Activated CD4-positive, alpha-beta T cell treated with anti-CD3 and anti-CD28 coated beads, Interleukin-2, amount 10 ng/mL, durations not matched to agents 24 days and 14 days (primary cell): ENCODE measurements at regions not wholly inside any gene's neighbourhood (a gene's known extent, or its start where the extent isn't known, plus 50 kb on each side); places are given as distances from the start of the nearest gene placed in this dataset.

Experiments
- DNase-seq: peaks from one replicate; pipeline ENCODE4 v3.0.0; 2022
- H3K27ac Mint-ChIP-seq: one replicate; pipeline ENCODE4 v1.8.0; 2022; ENCODE audit warnings: mild to moderate bottlenecking, mixed read lengths
- H3K27me3 Mint-ChIP-seq: one replicate; pipeline ENCODE4 v1.8.0; 2022; ENCODE audit warnings: mixed read lengths
- H3K36me3 Mint-ChIP-seq: one replicate; pipeline ENCODE4 v1.8.0; 2022; ENCODE audit warnings: low read depth, mild to moderate bottlenecking, mixed read lengths
- H3K4me1 Mint-ChIP-seq: one replicate; pipeline ENCODE4 v1.8.0; 2021; ENCODE audit warnings: mixed read lengths
- H3K4me3 Mint-ChIP-seq: one replicate; pipeline ENCODE4 v1.8.0; 2022; ENCODE audit warnings: mild to moderate bottlenecking, moderate library complexity, mixed read lengths
- H3K9me3 Mint-ChIP-seq: one replicate; pipeline ENCODE4 v1.8.0; 2021; ENCODE audit warnings: mixed read lengths
- intact Hi-C: fragments of 100-400 bp; cut with micrococcal nuclease; formaldehyde crosslinking; loops from one replicate; pipeline ENCODE4 v1.15.1; 2023

DNA sequence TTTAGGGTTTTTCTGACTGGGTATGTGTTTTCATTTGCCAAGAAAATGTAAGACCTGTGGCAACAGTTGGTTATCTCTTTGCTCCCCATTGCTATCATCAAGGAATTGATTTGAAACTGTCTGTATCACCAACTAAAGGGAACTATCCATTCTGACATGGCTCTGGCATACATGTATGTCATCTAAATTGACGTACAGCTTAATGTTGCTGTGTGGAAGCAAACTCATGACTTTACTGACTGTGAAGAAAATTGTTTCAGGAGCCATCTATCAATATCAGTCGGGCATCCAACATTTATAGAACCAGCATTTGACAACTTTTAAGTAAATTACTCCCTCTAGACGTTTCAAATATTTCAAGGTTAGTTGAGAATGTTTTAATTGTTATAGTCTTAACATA is 555.8 kb upstream of the EPHA7 start:
- Mint-ChIP-seq H3K4me3 (no peak overlapping the region), H3K27me3 (no peaks in the 10 kb centered on the region), H3K27ac (no peak overlapping the region), H3K9me3 (no peaks in the 10 kb centered on the region), H3K4me1 (no peaks in the 10 kb centered on the region), H3K36me3 (no peaks in the 10 kb centered on the region)
- DNase-seq = no peak
- intact Hi-C loops = no loop called here

GRCh38 chr6:93974332-93974731 is 555.0 kb upstream of the EPHA7 start:
- Mint-ChIP-seq H3K27me3 (no peaks in the 10 kb centered on the region), H3K4me3 (no peak overlapping the region), H3K36me3 (no peaks in the 10 kb centered on the region), H3K9me3 (no peaks in the 10 kb centered on the region), H3K27ac (no peak overlapping the region), H3K4me1 (no peaks in the 10 kb centered on the region)
- no peak for DNase-seq
- intact Hi-C loops = no loop called here

GRCh38 chr6:93972791-93973190 is 553.4 kb upstream of the EPHA7 start:
- H3K27ac Mint-ChIP-seq = no peak overlapping the region
- DNase-seq = no peak
- no peak overlapping the region for H3K4me3 Mint-ChIP-seq
- H3K27me3 Mint-ChIP-seq = no peaks in the 10 kb centered on the region
- no peaks in the 10 kb centered on the region for H3K4me1 Mint-ChIP-seq
- intact Hi-C loops = no loop called here
- no peaks in the 10 kb centered on the region for H3K36me3 Mint-ChIP-seq
- no peaks in the 10 kb centered on the region for H3K9me3 Mint-ChIP-seq

- Mint-ChIP-seq H3K9me3 (no peaks in the 10 kb centered on the region), H3K27me3 (no peaks in the 10 kb centered on the region), H3K36me3 (no peaks in the 10 kb centered on the region), H3K4me1 (no peaks in the 10 kb centered on the region), H3K27ac (no peak overlapping the region), H3K4me3 (no peak overlapping the region)
- intact Hi-C loops = no loop called here
- DNase-seq = no peak
Observed at GRCh38 chr6:93970684-93971083, 551.3 kb upstream of the EPHA7 start.

DNA sequence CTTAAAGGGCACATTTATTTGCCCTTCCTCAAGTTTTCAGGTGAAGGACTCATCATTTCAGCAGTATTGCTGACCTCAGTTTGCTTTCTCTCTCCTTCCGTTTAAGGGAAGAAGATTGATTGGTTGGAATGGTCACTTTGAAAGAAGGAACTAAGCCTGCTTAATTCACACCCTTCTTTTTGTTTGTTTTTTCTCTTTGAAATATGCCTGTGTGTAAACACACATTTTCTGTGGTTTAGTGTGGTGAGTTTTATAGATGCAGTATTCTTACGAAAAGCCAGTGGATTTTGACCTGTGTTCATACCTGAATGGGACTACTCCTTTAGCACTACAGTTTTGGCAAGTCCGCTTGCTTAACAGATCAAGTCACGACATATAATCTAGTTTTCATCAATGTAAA is 548.8 kb upstream of the EPHA7 start:
- Mint-ChIP-seq H3K9me3 (no peaks in the 10 kb centered on the region), H3K27ac (no peak overlapping the region), H3K27me3 (no peaks in the 10 kb centered on the region), H3K4me3 (no peak overlapping the region), H3K36me3 (no peaks in the 10 kb centered on the region), H3K4me1 (no peaks in the 10 kb centered on the region)
- DNase-seq = no peak
- intact Hi-C loops = no loop called here

GRCh38 chr6:93964926-93965325 is 545.6 kb upstream of the EPHA7 start:
- Mint-ChIP-seq H3K9me3 (no peaks in the 10 kb centered on the region), H3K4me1 (no peaks in the 10 kb centered on the region), H3K27ac (no peak overlapping the region), H3K27me3 (no peaks in the 10 kb centered on the region), H3K4me3 (no peak overlapping the region), H3K36me3 (no peaks in the 10 kb centered on the region)
- intact Hi-C loops = no loop called here
- DNase-seq = no peak

DNA sequence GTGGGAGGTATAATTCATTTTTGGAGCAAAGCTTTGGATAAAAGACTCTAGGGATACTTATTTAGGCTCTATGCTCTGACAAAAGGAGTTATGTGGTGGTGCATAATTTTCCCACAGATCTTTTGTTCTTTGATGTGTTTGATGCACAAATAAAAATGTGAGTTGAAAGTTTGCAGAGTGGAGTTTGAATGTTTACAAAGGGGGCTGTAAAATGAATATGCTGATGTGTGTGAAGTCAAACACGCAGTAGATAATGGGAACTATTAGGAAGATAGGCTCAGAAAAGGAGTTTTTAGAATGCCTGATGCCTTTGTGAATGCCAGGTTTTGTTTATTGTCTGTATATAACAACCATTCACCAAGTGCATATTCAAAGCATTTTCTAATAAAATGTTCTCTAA is 545.0 kb upstream of the EPHA7 start:
- Mint-ChIP-seq H3K4me3 (no peak overlapping the region), H3K9me3 (no peaks in the 10 kb centered on the region), H3K27me3 (no peaks in the 10 kb centered on the region), H3K27ac (no peak overlapping the region), H3K36me3 (no peaks in the 10 kb centered on the region), H3K4me1 (no peaks in the 10 kb centered on the region)
- no peak for DNase-seq
- intact Hi-C loops = no loop called here

DNA sequence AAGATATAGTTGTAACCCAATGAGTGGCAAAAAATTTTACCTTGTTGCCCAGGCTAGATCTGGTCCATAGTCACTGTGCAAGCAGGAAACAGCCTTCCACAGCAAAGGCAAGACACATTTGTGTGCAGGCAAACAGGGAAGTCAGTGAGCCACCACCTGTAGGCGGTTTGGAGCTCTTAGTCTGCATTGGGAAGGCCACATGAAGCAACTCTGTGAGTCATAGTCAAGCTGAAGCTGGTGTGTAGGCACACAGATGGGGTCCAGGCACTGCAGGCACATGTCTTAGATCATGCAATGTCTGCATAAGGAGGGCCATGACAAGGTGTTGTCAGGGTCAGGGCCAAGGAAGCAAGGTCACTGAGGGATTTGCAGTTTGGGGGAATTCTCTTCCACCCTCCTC is 543.2 kb upstream of the EPHA7 start:
- H3K27me3 Mint-ChIP-seq = no peaks in the 10 kb centered on the region
- no peaks in the 10 kb centered on the region for H3K9me3 Mint-ChIP-seq
- H3K36me3 Mint-ChIP-seq = no peaks in the 10 kb centered on the region
- H3K4me3 Mint-ChIP-seq = no peak overlapping the region
- intact Hi-C loops = no loop called here
- no peak overlapping the region for H3K27ac Mint-ChIP-seq
- DNase-seq = no peak
- no peaks in the 10 kb centered on the region for H3K4me1 Mint-ChIP-seq

- no peaks in the 10 kb centered on the region for H3K4me1 Mint-ChIP-seq
- intact Hi-C loops = no loop called here
- H3K9me3 Mint-ChIP-seq = no peaks in the 10 kb centered on the region
- no peaks in the 10 kb centered on the region for H3K27me3 Mint-ChIP-seq
- no peaks in the 10 kb centered on the region for H3K36me3 Mint-ChIP-seq
- H3K27ac Mint-ChIP-seq = no peak overlapping the region
- DNase-seq = no peak
- no peak overlapping the region for H3K4me3 Mint-ChIP-seq
Observed at GRCh38 chr6:93954584-93954983, 535.2 kb upstream of the EPHA7 start.

- Mint-ChIP-seq H3K9me3 (no peaks in the 10 kb centered on the region), H3K4me1 (no peaks in the 10 kb centered on the region), H3K4me3 (no peak overlapping the region), H3K36me3 (no peaks in the 10 kb centered on the region), H3K27ac (no peak overlapping the region), H3K27me3 (no peaks in the 10 kb centered on the region)
- intact Hi-C loops = no loop called here
- no peak for DNase-seq
Observed at GRCh38 chr6:93943661-93944060, 524.3 kb upstream of the EPHA7 start.

DNA sequence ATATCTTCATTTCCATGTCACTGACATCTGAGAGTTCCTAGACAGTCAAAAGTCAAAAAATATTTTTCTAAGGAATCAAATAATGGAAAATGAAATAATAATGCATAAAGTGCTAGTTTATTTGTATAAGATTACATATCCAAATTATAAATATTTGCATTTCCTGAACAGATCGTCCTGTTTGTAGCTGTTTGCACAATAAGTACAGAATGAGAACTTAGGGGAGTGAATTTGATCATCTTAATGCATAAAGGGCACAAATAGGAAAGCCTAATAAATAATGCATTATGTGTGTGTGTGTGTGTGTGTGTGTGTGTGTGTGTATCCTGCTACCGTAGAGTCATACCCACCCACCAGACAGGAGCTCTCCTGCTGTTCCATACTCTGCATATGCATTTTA is 521.0 kb upstream of the EPHA7 start:
- Mint-ChIP-seq H3K4me1 (no peaks in the 10 kb centered on the region), H3K4me3 (no peak overlapping the region), H3K9me3 (no peaks in the 10 kb centered on the region), H3K36me3 (no peaks in the 10 kb centered on the region), H3K27me3 (no peaks in the 10 kb centered on the region), H3K27ac (no peak overlapping the region)
- DNase-seq = no peak
- intact Hi-C loops = no loop called here

DNA sequence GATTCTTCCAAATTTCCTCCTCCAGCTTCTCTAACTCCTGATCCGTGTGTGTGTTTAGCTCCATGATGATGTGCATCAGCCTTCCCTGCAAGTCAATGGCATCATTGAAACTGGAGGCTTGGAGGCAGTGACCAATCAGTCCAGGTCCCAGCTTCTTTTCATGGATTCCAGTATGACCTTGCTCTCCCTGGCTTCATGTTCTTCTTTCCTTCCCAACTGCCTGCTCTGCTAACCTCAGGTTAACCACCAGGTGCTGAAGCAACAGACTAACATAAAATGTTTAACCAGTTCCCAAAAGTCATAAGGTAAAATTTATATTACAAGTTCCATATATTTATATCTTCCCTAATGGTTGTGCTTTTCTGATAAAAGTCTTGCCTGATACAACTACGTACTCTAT is 512.8 kb upstream of the EPHA7 start:
- H3K4me3 Mint-ChIP-seq = no peak overlapping the region
- H3K36me3 Mint-ChIP-seq = no peaks in the 10 kb centered on the region
- intact Hi-C loops = no loop called here
- H3K27ac Mint-ChIP-seq = no peak overlapping the region
- H3K9me3 Mint-ChIP-seq = no peaks in the 10 kb centered on the region
- H3K27me3 Mint-ChIP-seq = no peaks in the 10 kb centered on the region
- H3K4me1 Mint-ChIP-seq = no peaks in the 10 kb centered on the region
- no peak for DNase-seq

DNA sequence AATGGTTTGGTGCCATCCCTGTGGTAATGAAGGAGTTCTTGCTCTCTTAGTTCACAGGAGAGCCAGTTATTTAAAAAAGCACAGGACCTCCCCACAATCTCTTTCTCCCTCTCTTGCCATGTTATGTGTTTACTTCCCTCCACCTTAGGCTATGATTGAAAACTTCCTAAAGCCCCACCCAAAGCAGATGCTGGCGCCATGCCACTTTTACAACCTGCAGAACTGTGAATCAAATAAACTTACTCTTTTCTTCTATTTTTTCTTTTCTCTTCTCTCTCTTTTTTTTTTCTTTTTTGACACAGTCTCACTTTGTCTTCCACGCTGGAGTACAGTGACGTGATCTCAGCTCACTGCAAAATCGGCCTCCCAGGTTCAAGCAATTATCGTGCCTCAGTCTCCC is 508.4 kb upstream of the EPHA7 start:
- Mint-ChIP-seq H3K4me1 (no peaks in the 10 kb centered on the region), H3K27ac (no peak overlapping the region), H3K9me3 (no peaks in the 10 kb centered on the region), H3K27me3 (no peaks in the 10 kb centered on the region), H3K4me3 (no peak overlapping the region), H3K36me3 (no peaks in the 10 kb centered on the region)
- DNase-seq = no peak
- intact Hi-C loops = no loop called here

GRCh38 chr6:93919365-93919764 is 500.0 kb upstream of the EPHA7 start:
- Mint-ChIP-seq H3K9me3 (no peaks in the 10 kb centered on the region), H3K36me3 (no peaks in the 10 kb centered on the region), H3K27ac (no peak overlapping the region), H3K27me3 (no peaks in the 10 kb centered on the region), H3K4me1 (no peaks in the 10 kb centered on the region), H3K4me3 (no peak overlapping the region)
- no peak for DNase-seq
- intact Hi-C loops = no loop called here

DNA sequence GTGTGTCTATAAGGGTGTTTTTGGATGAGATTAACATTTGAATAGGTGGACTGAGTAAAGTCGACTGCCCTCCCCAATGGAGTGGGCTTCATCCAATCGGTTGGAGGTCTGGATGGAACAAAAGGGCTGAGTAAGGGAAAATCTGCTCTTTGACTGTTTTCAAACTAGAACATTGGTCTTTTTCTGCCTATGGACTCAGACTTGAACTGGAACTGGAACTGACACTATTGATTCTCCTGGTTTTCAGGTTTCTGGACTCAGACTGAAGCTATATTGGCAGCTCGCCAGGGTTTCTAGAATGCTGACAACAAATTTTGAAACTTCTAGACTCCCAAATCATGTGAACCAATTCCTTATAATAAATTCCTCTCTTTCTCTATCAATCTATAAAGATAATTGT is 498.9 kb upstream of the EPHA7 start:
- Mint-ChIP-seq H3K9me3 (no peaks in the 10 kb centered on the region), H3K36me3 (no peaks in the 10 kb centered on the region), H3K27me3 (no peaks in the 10 kb centered on the region), H3K4me1 (no peaks in the 10 kb centered on the region), H3K4me3 (no peak overlapping the region), H3K27ac (no peak overlapping the region)
- intact Hi-C loops = no loop called here
- DNase-seq = no peak

- no peak for DNase-seq
- Mint-ChIP-seq H3K36me3 (no peaks in the 10 kb centered on the region), H3K27ac (no peak overlapping the region), H3K4me1 (no peaks in the 10 kb centered on the region), H3K9me3 (no peaks in the 10 kb centered on the region), H3K27me3 (no peaks in the 10 kb centered on the region), H3K4me3 (no peak overlapping the region)
- intact Hi-C loops = no loop called here
Observed at GRCh38 chr6:93917216-93917615, 497.9 kb upstream of the EPHA7 start.
